GM13977 (cell line): ENCODE measurements at regions not wholly inside any gene's neighbourhood (a gene's known extent, or its start where the extent isn't known, plus 50 kb on each side); places are given as distances from the start of the nearest gene placed in this dataset.

ENCODE experiments used
- DNase-seq: peaks from one replicate; pipeline ENCODE4 v3.0.0; 2012; ENCODE audit warnings: low spot score
- CTCF ChIP-seq: IDR thresholded peaks from 2 replicates; pipeline ENCODE4 v1.5.1; 2012; ENCODE audit warnings: mild to moderate bottlenecking, control low read depth; ENCODE audit not compliant: insufficient read depth; ENCODE audit errors: extremely low read depth, missing control alignments
- in situ Hi-C: fragments of 300-500 bp; cut with MboI; formaldehyde crosslinking; loops from one replicate; pipeline ENCODE4 v1.12.0; 2022; ENCODE audit warnings: low sequenced_read_pairs, low pct_unique_long_range_greater_than_20kb, mixed read lengths, inconsistent platforms; ENCODE audit not compliant: unreplicated experiment

DNA sequence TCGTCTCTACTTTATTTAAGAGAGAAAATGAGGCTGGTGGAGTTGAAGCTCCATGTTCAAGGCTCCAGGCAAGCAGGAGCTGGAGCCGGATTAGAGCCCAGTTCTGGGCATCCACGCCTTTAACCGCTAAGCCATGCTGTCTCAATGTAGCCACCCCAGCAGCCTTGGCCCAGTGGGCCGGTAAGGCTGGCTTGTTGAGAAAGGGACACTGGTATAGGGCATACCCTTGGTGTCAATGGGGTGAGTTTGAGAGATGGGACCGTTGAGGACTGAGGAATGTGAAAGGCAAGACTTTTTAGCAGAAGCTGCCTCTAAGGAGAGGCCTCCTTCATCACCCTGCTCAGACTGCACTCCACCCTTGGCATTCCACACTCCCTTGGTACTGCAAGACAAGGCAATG is 147.4 kb downstream of the CYLD start:
- TF ChIP-seq CTCF: no peak
- DNase-seq: no peak
- in situ Hi-C loops: no loop called here

GRCh38 chr16:50888486-50889261 is 146.8 kb downstream of the CYLD start:
- no peak for TF ChIP-seq CTCF
- no peak for DNase-seq
- in situ Hi-C loops: no loop called here

- DNase-seq: no peak
- TF ChIP-seq CTCF: no peak
- in situ Hi-C loops: no loop called here
Measured at GRCh38 chr16:50887500-50888298, 145.8 kb downstream of the CYLD start.

GRCh38 chr16:50884066-50884860 is 142.4 kb downstream of the CYLD start:
- DNase-seq: peak; percentile 72
- peak; percentile 74 for TF ChIP-seq CTCF
- in situ Hi-C loops: no loop called here

GRCh38 chr16:50881956-50882355 is 140.1 kb downstream of the CYLD start:
- in situ Hi-C loops: no loop called here
- DNase-seq: no peak
- no peak for TF ChIP-seq CTCF

DNA sequence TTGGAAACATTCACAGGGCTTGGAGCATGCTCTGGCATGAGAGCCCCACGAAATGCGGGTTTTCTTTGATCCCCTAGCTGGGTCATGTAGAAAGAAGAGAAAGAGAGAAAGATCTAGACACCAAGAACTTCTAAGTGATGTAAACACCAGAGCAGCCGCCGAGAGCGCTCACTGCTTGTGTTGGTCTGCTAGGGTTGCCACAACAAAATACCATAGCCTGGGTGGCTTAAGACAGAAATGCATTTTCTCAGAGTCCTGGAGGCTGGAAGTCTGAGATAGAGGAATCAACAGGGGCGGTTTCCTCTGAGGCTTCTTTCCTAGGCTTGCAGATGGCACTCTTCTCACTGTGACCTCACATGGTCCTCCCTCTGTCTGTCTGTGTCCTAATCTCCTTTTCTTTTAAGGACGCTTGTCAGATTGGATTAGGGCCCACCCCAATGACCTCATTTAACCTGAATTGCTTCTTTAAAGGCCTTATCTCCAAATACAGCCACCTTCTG is 139.5 kb downstream of the CYLD start:
- no peak for DNase-seq
- no peak for TF ChIP-seq CTCF
- in situ Hi-C loops: no loop called here
